NCI-H748 (cell line): ENCODE measurements at regions not wholly inside any gene's neighbourhood (a gene's known extent, or its start where the extent isn't known, plus 50 kb on each side); places are given as distances from the start of the nearest gene placed in this dataset.

Source experiments
- DNase-seq: peaks from one replicate; lab custom pipeline; 2025; ENCODE audit not compliant: unreplicated experiment; lab: John Stamatoyannopoulos, UW

DNA sequence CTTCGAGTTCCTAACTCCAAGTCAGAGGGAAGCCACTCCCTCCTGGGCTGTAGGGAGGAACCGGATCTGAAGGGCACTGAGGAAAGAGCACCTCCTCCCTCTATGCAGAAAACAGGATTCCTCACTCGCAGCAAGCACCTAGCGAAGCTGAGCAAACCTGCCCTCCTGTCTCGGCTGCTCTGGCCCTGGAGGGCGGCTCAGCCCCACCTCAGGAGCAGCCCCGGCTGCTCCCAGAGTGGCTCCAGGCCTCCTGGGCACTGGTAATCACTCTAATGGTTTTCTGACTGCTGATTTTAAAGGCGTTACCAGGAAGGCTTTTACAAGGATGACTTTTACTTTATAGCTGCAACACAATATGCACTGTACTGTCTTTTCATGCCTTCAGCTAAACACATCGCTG, 312.5 kb downstream of the TEX29 start:
- peak; percentile 35 for DNase-seq

DNA sequence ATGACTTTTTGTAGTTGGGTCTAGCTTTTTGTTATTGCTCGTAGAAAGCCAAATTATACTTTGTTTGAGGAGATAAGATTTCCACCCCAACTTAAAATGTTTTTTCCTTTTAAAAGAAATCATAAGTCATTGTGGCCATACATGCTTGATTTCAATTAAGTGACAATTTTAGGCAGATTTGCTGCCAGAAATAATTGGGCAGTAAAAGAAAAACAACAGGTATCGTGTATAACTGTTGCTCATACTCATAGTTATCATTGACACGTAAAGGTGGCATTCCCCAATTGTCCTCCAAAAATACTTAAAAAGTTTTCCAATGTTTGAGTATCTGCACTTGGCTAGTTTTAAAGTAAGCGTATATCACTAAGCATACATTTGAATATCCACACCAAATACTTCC, 313.0 kb downstream of the TEX29 start:
- DNase-seq = no peak

DNA sequence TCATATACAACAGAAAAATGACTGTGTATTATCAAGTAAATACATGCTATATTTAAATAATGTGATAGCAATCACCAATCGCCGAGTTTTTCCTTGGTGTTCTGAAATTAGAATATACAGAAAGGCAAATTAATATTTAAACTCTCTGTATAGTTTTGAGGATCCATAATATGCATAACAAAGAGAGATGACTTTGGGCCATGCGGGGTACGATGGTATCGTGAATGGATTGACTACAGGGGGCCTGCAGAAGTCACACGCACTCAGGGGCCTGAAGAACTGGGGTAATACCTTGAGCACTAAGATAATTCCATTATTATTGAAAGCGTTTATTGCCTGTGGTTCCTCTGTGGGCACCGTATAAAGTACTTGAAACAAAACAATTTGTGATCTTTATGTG, 314.0 kb downstream of the TEX29 start:
- DNase-seq = peak; percentile 51

DNA sequence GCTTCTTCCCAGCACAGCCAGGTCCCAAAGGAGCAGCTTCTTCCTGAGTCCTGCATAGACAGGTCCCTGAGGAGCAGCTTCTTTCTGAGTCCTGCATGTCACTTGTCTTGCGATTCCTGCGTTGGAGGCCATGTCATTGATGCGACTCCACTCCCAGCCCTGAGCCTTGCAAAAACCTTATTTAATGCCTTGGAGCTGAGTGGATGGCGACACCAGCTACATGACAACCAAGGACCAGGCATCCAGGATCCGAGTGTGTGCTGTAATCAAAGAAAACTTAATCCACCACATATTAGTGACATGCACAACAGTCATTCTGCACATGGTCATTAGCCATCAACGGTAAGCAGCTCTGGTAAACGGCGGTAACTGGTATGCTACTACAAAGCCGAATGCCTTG, 315.8 kb downstream of the TEX29 start:
- no peak for DNase-seq

DNA sequence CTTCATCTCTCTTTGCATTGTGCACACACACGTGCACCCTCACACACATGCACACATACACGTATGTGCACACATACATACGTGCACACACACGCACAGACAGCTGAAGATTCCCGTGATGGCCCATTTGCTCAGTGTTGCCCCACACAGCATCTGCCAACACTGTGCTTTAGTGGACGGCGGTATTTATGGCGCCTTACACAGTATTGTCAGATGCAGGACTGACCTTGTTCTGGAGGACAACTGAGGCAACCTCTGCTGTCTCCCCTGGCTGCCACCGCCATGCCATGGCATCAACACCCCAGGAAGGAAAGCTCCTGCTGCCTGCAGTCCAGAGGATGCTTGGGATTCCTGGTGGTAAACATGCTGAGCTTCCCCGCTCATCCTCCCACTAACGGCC, 316.4 kb downstream of the TEX29 start:
- DNase-seq = no peak

DNA sequence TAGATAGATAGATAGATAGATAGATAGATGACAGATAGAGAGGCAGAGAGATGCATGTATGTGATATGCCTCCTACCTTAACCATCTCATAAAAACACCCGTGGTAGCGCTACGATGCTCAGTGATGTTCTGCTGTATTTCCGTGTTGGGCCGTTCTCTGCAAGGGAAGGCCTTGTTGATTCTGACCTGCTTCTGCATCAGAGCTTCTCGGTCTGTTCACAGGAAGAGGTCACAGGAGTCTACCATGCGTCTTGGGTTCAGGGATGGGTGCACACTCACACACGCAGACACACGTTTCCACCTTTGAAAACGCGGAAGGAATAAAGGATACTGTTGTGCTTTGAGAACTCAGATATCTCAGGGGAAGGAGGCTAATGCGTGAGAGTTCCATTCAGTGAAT, 316.9 kb downstream of the TEX29 start:
- no peak for DNase-seq

DNA sequence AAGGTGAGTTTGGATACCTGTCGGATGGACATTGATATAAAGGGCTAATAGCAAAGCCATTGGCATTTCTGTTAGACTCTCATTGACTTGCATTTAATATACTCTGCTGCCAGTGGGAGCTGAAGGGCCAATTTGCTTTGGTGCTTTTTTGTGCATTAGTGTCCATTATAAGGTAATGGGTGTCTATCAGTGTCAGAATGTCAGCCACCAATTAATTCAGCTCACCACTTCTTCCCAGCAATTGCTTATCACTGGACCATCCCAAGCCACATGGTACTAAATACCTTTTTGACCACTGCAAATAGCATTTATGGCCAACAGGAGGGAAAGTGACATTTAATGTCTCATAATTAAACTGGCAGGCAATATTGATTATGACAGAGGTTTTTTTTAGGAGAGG, 317.8 kb downstream of the TEX29 start:
- DNase-seq = no peak

DNA sequence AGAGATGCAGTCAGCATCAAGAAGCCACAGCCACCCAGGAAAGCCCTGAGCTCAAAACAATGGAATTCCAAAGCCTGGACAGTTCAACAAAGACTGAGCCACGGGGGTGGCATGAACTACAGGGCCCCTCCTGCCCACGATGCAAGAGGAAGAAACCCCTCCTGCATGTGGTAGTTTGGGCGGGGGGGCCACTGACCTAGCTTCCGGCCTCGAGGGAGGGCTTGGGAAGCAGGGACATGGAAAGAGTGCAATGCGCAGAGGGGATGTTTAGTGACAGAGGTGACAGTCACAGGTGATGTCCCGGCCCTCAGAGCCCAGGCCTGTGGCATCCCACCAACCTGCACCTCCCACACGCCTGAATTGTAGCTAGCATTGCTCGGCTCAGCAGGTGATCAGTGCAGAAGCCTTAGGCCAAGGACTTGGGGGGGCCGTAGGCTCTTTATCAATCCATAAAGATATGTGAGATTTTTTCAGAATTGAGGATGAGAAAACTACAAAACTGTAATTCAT, 318.8 kb downstream of the TEX29 start:
- DNase-seq = no peak

DNA sequence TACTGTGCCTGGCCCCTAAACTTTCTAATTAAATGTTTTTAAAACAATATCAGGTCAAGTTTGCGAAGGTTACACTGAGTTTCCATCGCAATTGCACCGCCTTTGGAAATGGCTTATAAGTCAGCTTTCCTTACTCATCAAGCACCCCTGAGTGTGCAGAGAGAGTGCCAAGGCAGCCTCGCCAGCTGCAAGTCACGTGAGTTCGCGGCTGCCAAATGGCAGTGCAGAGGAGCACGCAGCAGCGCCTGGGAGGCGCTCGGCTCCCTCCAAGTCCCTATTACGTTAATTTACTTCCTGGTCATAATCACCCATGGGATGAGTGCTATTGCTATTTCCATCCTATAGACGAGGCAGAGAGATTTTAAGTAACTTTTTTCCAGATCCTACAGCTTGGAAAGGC, 319.6 kb downstream of the TEX29 start:
- peak; percentile 20 for DNase-seq

DNA sequence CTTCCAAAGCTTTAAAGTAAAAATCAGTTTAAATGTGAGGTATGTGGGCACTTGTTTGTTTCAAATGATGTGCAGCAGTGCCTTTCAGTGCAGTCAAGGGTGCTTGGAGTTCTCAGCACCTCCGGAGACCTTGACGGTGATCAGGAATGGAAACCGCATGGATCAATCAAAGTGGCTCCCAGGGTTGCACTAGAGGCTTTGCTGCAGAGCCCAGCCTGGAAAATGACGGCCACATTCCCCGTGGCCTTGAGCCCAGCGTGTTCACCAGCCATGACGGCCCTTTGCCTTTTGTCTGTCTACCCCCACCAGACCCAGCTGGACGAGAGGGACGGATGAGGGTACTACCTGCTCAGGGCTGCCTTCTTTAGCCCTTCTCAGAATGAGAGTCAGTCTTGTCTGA, 320.0 kb downstream of the TEX29 start:
- DNase-seq = no peak

DNA sequence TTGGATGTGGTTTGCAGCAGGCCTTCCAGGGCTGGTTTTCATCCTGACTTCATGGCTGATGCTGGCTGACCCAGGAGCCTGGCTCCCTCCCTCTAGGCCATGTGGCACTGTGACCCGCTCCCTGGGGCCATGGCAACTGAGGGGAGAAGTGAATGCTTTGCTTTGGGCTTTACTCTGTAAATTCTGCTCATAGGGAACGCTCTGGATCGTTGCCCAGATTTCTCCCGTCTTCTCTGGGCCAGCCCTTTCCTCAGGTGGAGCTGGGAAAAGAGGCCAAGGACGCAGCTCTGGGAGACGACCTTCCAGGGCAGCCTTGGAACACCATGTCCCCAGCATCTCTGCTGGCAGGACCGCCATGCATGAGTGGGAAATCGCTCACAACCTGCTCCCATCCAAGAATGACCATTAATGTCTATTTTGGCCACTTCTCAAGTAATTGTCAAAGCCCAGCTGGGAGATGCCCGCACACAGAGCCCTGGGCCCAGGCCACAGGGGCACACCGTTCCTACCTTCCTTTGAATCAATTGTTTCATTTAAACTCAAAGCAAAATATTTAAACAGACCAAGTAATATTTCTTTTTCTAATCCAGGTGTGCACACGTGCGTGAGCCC, 321.8 kb downstream of the TEX29 start:
- DNase-seq = no peak

DNA sequence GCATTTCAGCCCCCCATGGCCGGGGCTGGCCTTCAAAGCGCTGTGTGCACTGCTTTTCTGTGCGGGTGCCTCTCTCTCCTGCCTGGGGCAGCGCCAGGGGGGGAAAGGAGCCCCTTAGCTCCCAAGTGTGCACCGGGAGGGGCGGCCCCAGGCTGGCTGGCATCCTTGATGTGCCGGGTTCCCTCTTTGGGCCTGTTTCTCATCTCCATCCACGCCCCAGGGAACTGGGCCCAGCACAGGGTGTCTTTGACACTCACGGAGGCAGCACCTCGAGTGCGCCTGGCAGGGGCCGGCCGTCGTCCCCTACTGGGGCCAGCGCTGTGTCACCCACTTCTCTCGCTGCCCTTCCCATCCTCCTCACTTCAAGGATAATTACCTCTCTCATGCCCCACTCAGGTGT, 324.3 kb downstream of the TEX29 start:
- no peak for DNase-seq

DNA sequence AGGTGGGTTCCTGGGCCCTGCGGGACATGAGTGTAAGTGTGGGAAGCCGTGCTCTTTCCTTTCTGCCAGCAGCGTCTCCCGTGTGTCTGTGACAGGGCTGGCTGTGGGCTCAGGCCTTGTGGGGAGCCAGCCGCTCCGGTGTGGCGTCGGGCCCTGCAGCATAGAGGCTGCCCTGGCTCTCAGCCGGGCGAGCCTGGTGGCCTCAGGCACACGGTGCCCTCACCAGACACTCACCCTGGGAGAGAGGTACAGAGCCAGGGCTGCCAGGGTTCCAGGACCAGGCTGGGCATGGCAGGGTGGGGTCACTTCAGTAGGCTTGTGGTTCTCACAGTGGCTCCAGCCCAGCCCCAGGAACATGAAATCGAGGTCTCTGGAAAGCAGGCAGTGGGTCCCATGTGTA, 324.8 kb downstream of the TEX29 start:
- no peak for DNase-seq

DNA sequence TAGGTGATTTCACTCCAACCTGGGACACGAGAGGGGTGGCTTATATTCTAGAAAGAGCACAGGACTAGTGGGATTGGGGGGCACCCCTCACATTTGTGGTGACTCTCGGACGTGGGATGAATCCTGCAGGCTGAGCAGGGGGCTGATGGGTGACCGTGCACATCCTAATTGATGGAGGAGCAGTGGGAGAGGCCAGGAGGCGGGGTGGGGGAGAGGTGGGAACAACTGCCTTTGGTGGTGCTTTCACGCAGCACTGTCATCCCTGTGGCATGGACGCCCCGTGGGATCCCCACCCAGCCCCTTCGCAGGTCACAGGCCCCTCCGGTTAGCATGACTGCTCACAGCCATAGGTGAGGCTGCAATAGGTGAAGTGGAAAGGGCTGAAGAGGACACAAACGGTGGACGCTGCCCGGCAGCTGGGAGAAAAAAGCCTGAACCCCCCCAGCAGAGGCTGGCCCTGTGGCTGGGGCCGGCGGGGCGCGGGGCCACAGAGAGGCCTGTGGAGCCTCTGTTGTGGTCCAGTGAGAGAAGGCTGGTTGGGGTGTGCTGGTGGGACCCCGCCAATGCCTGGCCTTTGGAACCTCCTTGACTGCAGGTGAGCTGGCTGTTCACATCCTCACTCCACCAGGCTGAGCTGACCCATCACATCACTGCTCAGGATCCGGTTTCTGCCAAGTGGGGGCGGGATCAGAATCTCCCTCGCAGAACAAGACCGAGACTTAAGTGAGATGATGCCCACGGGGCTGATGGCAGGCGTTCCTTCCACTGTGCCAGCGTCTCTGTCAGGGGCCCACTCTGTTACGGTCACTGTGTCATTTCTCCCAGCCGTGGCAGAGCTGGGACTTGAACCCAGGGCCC, 325.4 kb downstream of the TEX29 start:
- DNase-seq = no peak

DNA sequence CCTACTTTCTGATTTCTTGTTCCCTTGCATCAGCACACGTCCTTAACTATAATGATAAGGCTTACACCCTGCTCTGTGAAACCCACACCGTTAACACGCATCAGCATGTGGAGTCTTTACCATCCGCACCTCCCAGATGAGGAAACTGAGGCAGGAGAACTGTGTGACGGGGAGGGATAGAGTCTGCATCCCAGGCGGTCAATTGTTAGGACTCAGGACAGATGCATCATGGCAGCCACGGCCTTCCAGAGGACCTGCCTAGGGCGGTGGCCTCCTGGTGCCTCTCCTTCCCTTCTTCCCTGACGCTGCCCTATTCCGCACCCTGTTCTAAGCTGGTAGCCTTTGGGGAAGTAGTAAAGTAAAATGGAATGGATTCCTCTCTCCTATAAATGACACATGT, 326.0 kb downstream of the TEX29 start:
- DNase-seq = no peak

DNA sequence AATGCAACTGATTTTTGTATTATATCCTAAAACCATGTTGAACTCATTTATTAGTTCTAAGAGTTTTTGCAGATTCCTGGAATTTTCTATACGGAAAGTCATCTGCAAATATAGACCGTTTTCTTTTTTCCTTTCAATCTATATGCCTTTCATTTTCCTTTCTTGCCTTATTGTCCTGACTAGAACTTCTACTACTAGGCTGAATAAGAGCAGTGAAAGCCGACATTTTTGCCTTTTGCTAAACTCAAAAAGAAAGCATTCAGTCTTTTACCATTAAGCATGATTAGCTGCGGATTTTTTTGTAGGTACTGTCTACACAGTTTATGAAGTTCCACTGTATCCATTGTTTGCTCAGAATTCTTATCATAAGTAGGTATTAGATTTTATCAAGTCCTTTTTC, 328.4 kb downstream of the TEX29 start:
- DNase-seq = no peak

DNA sequence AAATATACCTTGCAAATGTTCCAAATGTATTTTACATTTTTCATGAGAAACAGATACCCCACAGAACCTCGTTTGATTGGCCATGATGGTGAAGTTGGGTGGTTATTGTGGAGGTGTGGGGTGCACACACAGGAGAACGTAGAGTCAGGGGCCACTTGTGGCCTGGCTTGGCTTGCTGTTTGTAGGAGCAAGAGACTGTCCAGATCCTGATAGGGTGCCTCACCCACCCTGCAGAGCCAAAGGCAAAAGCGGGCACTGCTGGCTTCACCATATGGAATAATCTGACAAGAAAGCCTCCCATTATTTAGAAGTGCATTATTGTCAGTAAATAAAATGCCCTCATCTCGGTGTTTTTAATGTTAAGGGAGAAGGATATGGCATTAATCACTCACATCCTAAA, 330.2 kb downstream of the TEX29 start:
- peak; percentile 45 for DNase-seq

DNA sequence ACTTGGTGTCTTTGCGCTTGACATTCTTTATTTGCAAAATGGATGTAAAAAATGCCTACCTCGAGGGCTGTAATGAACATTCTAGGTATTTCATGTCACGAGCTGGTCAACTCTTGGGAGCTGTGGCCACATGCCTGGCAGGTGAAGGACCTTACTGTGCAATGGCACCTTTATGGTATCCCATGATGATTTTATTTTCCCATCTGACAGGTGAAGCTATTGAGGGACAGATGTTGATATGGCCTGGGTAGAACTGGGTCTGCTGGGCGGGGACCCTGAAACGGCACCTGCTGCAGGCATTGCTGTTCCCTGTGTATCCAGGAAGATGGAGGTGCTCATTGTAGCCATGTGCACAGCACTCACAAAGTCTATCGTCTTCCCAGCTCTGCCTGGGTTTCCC, 332.2 kb downstream of the TEX29 start:
- DNase-seq = no peak

DNA sequence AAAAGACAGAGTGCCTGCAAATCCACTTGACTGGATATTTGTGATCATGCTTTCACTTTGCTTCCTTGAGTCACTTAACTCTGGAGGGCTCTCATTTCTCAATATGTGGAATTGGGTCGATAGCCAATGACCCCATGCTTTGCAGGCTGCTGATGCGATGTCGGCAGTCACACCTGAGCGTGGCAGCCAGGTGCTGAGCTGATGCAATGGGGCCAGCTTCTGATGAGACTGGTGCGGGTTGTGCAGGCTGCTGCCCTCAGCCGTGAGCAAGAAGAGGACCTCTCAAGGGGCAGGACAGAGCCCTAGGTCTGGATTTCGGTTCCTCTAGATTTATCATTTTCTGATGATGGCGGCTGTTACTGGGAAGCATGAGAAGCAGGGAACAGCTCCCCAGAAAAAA, 334.1 kb downstream of the TEX29 start:
- no peak for DNase-seq

DNA sequence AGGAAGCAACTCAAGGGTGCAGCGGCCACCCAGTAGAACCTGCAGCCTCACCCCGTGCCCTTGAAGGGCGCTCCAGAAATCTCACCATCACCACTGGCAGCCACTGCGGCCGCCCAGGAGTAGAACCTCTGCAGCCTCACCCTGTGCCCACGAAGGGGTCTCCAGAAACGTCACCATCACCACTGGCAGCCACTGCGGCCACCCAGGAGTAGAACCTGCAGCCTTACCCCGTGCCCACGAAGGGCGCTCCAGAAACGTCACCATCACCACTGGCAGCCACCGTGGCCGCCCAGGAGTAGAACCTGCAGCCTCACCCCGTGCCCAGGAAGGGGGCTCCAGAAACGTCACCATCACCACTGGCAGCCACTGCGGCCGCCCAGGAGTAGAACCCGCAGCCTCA, 336.0 kb downstream of the TEX29 start:
- no peak for DNase-seq

DNA sequence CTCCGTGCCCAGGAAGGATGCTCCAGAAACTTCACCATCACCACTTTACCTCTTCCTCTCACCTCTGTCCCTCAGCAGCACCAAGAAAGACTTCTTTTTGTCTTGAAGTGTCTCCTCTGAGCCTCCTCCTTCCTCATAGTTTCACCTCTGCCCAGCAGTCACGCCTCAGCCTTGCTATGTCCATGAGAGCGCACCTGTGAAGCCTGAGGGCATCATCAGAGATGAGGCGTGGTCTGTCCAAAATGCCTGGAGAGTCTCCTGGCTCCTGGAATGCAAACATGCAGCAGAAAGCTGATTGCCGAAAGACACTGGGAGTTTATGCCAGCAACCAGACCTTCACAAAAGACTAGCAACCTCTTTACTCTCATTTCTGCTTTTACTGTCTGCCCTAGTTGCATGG, 336.6 kb downstream of the TEX29 start:
- DNase-seq = no peak
